GM18517 (cell line): ENCODE measurements at regions not wholly inside any gene's neighbourhood (a gene's known extent, or its start where the extent isn't known, plus 50 kb on each side); places are given as distances from the start of the nearest gene placed in this dataset.
"Not testable (repeated sequence)": the region's sequence is repeated elsewhere in the genome, so short reads cannot be mapped to it uniquely, and the experiment has no call there.

Source experiments
- ATAC-seq: cut with Tn5 transposase; IDR thresholded peaks from one replicate; pipeline ENCODE4 v1.9.1; 2021; ENCODE audit warnings: mild to moderate bottlenecking, moderate library complexity; ENCODE audit not compliant: unreplicated experiment

DNA sequence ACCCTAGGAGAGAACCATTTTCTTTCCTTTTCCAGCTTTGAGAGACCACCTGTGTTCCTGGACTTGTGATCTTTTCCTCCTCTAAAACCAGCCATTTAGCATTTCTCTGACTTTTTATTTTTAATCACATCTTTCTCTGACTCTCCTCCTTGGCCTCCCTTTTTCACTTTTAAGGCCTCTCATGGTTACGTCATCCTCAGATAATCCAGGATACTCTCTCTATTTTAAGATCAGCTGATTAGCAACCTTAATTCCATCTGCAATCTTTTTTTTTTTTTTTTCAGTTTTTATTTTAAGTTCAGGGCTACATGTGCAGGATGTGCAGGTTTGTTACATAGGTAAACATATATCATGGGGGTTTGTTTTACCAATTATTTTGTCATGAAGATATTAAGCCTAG, 54.0 kb downstream of the RFPL4B start:
- ATAC-seq = no peak

DNA sequence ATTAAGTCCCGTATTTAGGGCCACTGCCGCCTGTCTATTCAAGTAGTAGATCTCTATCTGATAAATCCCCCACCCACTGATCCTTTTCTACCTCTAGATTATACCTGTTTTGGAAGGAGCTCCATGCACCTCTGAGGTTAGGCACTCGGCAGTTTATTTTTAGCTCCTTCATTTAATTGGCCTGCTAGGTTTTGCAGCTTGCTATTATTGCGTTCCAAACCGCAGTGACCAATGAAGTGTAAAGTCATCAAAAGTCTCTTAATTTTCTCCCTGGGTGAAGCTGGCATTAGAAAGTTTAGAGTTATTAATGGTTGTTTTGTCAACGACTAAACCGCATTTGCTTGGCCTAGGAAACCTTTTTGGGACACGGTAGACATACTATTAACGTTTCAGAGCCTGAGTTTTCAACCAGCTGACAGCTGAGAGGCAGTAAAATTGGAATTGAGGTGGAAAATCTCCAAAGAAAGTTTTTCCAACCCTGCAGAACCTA, 60.0 kb downstream of the RFPL4B start:
- ATAC-seq = no peak

DNA sequence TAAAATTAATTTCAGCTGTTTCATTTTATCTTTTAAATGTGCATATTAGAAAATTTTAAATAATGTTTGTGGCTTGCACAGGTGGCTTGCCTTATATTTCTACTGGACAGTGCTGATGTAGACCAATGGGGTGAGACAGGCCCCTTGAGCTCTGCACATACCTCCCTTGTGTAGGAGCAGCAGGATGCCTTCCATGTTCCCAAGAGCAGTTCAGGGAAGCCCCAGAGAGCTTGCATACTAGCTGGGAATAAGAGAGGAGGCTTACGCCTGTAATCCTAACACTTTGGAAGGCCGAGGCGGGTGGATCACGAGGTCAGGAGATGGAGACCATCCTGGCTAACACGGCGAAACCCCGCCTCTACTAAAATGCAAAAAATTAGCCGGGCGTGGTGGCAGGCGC, 61.4 kb downstream of the RFPL4B start:
- no peak for ATAC-seq

- ATAC-seq = no peak
These were observed 62.2 kb downstream of the RFPL4B start for GRCh38 chr6:112409311-112409710.

DNA sequence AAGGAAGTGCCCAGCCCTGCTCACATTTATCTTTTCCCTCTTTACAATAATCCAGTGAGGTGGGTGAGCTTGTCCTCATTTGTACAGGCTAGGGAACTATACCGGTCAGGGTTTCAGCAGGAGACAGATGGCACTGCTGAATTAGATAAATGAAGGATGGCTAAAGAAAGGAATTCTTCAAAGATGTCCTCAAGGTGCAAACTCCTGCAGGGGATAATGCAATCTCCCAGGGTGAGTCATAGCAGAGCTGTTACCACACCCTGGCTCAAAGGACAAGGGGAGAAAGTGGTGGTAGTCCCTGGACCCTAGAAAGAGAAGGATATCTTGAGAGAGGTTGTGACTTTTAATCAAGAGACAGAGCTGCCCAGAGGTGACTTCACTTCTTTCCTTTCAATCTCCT, 66.7 kb downstream of the RFPL4B start:
- no peak for ATAC-seq

GRCh38 chr6:112415366-112415765, 68.2 kb downstream of the RFPL4B start:
- no peak for ATAC-seq

- ATAC-seq = no peak
These were observed 69.7 kb downstream of the RFPL4B start for GRCh38 chr6:112416866-112417265.

DNA sequence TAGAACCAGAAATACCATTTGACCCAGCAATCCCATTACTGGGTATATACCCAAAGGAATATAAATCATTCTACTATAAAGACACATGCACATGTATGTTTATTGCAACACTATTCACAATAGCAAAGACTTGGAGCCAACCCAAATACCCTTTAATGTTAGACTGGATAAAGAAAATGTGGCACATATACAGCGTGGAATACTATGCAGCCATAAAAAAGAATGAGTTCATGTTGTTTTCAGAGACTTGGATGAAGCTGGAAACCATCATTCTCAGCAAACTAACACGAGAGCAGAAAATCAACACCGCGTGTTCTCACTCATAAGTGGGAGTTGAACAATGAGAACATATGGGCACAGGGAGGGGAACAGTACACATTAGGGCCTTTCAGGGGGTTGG, 79.9 kb downstream of the RFPL4B start:
- ATAC-seq = not testable (repeated sequence)

- ATAC-seq = no peak
These were observed 80.4 kb downstream of the RFPL4B start for GRCh38 chr6:112427499-112427898.

DNA sequence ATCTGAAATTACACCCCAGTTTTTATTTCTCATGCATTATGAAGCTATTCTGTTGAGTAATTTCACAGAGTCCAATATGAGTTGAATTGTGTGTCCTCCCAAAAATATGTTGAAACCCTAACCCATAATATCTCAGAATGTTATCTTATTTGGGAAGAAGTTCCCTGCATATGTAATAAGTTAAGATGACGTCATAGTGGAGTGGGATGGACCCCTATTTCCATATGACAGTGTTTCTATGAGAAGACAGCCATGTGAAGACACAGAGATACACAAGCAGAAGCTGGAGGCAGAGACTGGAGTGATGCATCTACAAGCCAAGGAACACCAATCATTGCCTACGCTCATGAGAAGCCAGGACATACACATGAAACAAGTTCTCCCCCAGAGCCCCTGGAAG, 81.3 kb downstream of the RFPL4B start:
- ATAC-seq = no peak

DNA sequence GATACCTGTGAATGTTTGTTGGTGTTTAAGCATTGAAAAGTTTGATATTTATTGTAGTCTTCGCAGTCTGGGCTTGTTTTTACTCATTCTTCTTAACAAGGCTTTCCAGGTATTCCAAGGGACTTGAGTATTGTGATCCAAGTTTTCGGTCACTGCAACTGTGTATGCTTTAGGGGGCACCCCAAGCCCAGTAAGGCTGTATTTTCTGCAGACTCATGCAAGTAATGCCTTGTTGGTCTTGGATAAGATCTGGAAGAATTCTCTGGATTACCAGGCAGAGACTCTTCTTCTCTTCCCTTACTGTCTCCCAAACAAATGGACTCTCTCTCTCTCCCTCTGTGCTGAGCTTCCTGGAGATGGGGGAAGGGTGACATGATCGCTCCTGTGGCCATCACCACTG, 82.1 kb downstream of the RFPL4B start:
- no peak for ATAC-seq

DNA sequence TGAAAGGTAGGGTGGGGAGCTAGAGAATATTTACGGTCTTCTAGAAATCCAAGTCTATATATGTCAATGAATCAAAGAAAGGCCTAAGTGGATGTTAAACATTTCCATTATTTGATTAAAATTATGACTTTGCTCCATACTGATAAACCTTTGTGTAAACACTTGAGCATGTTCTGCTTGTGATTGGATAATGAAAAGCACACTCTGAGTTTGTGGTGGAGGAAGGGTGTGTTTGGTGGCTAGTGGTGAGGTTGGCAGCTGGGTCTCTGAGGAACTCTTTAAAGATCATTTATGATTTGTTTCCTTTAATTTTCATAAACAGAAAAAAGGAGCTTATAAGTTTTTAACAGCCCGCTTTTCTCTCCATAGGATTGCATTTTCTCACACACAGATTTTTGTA, 84.7 kb downstream of the RFPL4B start:
- ATAC-seq = no peak

- no peak for ATAC-seq
These were observed 85.7 kb downstream of the RFPL4B start for GRCh38 chr6:112432853-112433252.

GRCh38 chr6:112433457-112433856, 86.3 kb downstream of the RFPL4B start:
- ATAC-seq = no peak

- ATAC-seq = no peak
These were observed 87.8 kb downstream of the RFPL4B start for GRCh38 chr6:112434896-112435435.

GRCh38 chr6:112437058-112437457, 89.9 kb downstream of the RFPL4B start:
- ATAC-seq = no peak

DNA sequence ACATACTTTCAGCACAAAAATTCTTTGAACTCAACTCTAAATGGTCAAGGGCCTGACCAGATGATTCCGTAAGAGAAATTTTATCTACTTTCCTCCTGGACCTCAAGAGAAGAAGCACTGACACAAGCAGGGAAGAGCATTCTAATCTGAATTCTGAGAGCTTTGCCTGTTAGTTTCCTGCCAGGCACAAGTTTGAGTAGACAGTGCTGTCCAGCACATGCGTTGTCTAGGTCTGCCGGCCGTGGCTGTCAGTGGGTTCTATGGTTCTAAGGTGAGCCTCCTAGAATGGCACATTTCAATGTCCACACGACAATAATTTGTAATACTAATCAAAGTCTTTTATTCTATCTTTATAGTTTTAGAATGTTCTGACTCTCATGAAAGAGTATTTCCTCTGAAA, 91.9 kb downstream of the RFPL4B start:
- ATAC-seq = no peak

DNA sequence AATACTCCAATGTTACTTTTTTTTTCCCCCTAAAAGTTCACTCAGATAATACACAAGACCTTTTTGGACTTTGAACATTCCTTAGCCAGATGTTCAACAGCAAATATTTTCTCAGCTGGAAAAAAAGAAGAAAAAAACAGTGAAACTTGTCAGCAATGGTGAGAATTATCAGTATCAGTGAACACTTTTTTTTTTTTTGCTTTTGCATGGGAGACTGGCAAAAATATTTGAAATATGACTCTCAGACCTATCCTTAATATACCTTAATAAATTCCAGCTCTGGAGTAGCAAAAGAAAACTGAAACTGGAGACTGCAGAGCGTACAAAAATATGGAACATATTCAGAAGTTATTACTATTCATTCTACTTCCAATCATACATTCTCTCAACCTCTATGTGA, 92.3 kb downstream of the RFPL4B start:
- no peak for ATAC-seq

- no peak for ATAC-seq
These were observed 94.5 kb downstream of the RFPL4B start for GRCh38 chr6:112441607-112442006.

GRCh38 chr6:112443179-112444065, 96.3 kb downstream of the RFPL4B start:
- no peak for ATAC-seq

DNA sequence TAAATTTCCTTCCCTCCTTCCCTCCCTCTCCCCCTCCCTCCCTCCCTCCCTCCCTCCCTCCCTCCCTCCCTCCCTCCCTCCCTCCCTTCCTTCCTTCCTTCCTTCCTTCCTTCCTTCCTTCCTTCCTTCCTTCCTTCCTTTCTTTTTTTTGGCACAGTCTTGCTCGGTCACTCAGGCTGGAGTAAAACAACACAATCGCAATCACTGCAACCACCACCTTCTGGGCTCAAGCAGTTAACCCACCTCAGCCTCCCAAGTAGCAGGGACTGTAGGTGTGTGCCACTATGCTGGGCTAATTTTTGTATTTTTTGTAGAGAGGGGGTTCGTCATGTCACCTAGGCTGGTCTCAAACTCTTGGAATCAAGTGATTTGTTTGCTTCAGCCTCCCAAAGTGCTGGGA, 101.7 kb downstream of the RFPL4B start:
- ATAC-seq = not testable (repeated sequence)

DNA sequence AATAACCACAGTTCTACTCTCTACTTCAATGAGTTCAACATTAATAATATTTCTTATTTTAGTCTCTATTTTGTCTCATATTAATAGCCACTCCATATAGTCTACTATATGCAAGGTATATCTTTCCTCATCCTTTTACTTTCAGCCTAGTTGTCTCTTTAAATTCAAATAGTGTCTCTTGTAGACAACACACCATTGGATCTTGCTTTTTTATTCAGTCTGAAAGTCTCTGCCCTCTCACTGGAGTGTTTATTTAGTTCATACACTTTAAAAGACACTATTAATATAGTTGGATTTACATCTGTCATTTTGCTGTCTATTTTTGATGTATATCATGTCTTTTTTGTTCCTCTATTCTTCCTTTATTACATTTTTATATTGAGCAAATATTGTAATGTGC, 103.5 kb downstream of the RFPL4B start:
- ATAC-seq = no peak
